Liver (tissue), 6 donors: ENCODE measurements at regions not wholly inside any gene's neighbourhood (a gene's known extent, or its start where the extent isn't known, plus 50 kb on each side); places are given as distances from the start of the nearest gene placed in this dataset.
"Not testable (repeated sequence)": the region's sequence is repeated elsewhere in the genome, so short reads cannot be mapped to it uniquely, and the experiment has no call there.

Experiments
- DNase-seq: peaks from one replicate; pipeline ENCODE4 v3.0.0-alpha.2; 2017; ENCODE audit warnings: low spot score
- H3K27ac ChIP-seq, 2 donors: one replicate each; pipeline ENCODE4 v1.7.0; 2013; ENCODE audit warnings: inconsistent platforms in 2 of 2, low read length in 2 of 2, control low read depth in 1 of 2, low read depth in 1 of 2, mild to moderate bottlenecking in 1 of 2
- H3K27me3 ChIP-seq, 4 donors: one replicate each; pipeline versions ENCODE4 v1.6.1 to v1.7.0; 2013; ENCODE audit warnings: low read length in 3 of 4, inconsistent platforms in 1 of 4, mild to moderate bottlenecking in 1 of 4, moderate library complexity in 1 of 4; ENCODE audit not compliant: control insufficient read depth in 4 of 4, insufficient read depth in 4 of 4
- H3K36me3 ChIP-seq, 4 donors: one replicate each; pipeline versions ENCODE4 v1.6.1 to v1.7.0; 2013; ENCODE audit warnings: low read length in 3 of 4, mild to moderate bottlenecking in 3 of 4, low read depth in 1 of 4, moderate library complexity in 1 of 4; ENCODE audit not compliant: control insufficient read depth in 4 of 4, insufficient read depth in 3 of 4
- H3K4me1 ChIP-seq, 4 donors: one replicate each; pipeline versions ENCODE4 v1.6.1 to v1.7.0; 2013; ENCODE audit warnings: low read length in 3 of 4, mild to moderate bottlenecking in 3 of 4, moderate library complexity in 1 of 4; ENCODE audit not compliant: control insufficient read depth in 4 of 4, insufficient read depth in 4 of 4
- H3K4me3 ChIP-seq, 3 donors: one replicate each; pipeline versions ENCODE4 v1.6.1 to v1.7.0; 2013; ENCODE audit warnings: low read length in 3 of 3, control low read depth in 1 of 3, low read depth in 1 of 3, mild to moderate bottlenecking in 1 of 3
- H3K9ac ChIP-seq, 2 donors: one replicate each; pipeline ENCODE4 v1.7.0; 2013; ENCODE audit warnings: low read length in 2 of 2, mild to moderate bottlenecking in 2 of 2, moderate library complexity in 2 of 2, control low read depth in 1 of 2, low read depth in 1 of 2
- H3K9me3 ChIP-seq, 4 donors: one replicate each; pipeline versions ENCODE4 v1.6.1 to v1.7.0; 2013; ENCODE audit warnings: low read length in 3 of 4; ENCODE audit not compliant: control insufficient read depth in 4 of 4
- whole genome bisulfite sequencing: extraction: QIAGEN DNeasy Blood & Tissue Kit; methylation state at CpG from one replicate; pipeline ENCODE4 v1.1.7; 2013; 5-methylcytosine and 5-hydroxymethylcytosine counted together
- donor health status: healthy.
- donor health status: healthy.
- donor health status: healthy.

DNA sequence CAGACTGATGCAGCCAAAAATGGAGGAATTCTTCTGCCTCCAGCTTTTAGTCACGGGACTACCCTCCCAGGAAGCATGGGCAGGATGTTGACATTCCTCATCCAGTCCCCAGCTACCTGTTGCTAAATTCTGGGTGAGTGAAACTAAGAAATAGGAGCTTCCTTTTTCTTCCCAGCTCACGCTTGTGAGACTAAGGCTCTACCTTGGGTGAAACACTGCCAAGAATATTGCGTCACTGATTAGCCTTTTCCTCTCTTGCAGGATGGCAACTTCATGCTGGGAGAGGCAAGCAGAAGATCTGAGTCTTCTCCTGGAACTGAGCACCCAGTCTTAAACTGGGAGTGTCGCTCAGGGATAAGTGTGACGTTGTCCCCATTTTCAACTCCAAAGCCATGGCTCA, 59.7 kb downstream of the RNU2-63P start:
- not testable (repeated sequence) for H3K36me3 ChIP-seq, H3K4me1 ChIP-seq, DNase-seq, H3K27me3 ChIP-seq, H3K9me3 ChIP-seq, H3K4me3 ChIP-seq, H3K9ac ChIP-seq, H3K27ac ChIP-seq
- WGBS = 38% methylated on average over 2 of the region's 5 CpGs

DNA sequence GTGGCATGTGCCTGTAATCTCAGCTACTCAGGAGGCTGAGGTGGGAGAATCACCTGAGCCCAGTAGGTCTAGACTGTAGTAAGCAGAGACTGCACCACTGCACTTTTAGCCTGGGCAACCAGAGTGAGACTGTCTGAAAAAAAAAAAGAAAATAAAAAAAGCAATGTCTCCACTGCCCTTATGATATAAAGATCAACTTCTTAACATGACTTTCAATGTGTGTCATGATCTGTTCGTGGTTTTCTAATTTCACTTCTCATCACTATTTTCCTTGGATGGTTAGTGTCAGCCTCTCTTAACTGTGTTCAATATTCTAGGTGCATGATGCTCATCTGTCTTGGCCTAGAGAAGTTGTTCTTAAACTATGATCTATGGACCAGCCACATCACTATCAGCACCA, 67.3 kb downstream of the RNU2-63P start:
- H3K36me3 ChIP-seq, H3K4me3 ChIP-seq, H3K27ac ChIP-seq, H3K9me3 ChIP-seq, DNase-seq, H3K4me1 ChIP-seq, H3K9ac ChIP-seq, H3K27me3 ChIP-seq: not testable (repeated sequence)
- no CpG with 5 or more reads among the region's 1 CpG for WGBS

DNA sequence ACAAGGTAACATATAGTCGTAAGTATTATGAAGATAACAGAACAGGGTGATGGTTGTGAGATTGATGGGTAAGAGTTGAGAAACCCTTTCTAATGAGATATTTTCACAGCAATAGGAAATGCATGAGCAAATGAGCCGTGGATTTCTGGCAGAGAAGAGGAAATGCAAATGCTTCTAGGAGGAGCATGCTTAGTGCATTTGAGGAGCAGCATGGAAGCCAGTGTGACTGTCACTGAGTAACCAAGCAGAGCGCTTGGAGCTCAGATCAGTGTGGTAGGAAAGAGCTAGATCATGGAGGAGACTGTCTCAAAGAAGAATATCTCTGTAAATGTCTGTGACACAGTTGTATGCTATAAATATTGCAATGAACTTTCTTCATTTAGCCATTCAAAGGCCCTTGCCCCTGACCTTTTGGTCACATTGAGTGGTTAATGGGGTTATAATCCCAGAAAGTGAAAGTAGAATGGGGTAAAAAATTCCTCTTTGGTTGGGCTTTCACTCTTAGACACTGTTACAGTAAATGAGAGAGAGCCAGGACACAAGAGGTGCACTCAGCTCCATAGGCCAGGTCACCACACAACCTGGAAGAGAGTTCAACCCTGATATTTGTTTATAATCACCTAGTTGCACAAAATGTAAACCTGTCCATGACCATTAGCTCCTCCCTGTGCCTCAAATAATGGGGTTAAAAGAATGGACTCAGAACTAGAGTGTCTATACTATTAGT, 69.5 kb downstream of the RNU2-63P start:
- not testable (repeated sequence) for H3K27ac ChIP-seq, H3K4me3 ChIP-seq, H3K9ac ChIP-seq, H3K4me1 ChIP-seq, H3K27me3 ChIP-seq, H3K9me3 ChIP-seq, DNase-seq, H3K36me3 ChIP-seq
- no CpG with 5 or more reads among the region's 3 CpGs for WGBS

DNA sequence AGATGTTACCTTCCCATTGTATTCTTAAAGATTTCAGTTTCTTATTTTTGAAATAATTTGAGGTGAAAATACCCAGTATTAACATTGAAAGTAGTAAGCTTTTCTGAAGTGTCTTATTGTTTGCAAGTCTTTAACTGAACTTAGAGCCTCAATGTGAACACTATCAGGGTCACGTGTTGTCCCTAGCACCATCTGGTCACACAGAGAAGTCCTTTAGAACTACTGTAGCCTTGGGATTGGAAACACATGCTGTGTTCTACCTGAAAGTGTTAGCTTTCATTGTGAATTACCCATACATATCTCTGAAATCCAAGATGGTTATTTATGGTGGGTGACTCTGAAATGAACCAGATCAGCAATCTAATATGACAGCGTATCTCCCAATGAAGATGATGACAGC, 77.0 kb downstream of the RNU2-63P start:
- 81% methylated on average over 2 of the region's 2 CpGs for WGBS
- H3K9ac ChIP-seq, DNase-seq, H3K27ac ChIP-seq, H3K4me3 ChIP-seq, H3K4me1 ChIP-seq, H3K27me3 ChIP-seq, H3K9me3 ChIP-seq, H3K36me3 ChIP-seq: not testable (repeated sequence)

DNA sequence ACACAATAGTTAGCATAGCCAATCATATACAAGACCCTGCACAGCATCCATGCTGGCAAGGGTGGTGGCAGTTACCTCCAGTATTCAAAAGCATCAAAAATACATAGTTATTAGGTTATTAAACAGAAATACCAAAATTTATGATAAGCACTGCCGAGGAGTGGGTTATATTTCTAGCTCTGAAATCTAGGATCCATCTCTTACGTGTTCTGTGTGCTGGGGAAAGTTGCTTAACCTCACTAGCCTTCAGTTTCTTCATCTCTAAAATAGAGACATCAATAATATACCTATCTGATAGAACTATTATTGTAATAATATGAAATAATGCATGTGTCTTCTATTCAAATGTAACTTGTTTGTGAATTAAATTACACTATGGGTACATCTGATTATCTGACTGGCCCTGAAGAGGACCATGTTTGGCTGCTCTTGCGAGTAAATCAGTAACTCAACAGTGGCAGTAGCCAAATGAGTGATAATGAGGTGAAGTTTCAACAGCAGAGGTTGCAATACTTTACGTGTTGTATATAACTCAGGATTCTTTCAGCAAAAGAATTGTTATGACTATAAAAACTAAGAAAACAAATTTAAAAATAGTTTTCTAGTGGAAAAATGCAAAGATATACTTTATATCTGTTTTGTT, 93.5 kb upstream of the RGPD2 start:
- not testable (repeated sequence) for H3K27me3 ChIP-seq, DNase-seq, H3K4me1 ChIP-seq, H3K36me3 ChIP-seq, H3K9ac ChIP-seq, H3K27ac ChIP-seq, H3K4me3 ChIP-seq, H3K9me3 ChIP-seq
- WGBS = 31% methylated on average over 4 of the region's 4 CpGs

DNA sequence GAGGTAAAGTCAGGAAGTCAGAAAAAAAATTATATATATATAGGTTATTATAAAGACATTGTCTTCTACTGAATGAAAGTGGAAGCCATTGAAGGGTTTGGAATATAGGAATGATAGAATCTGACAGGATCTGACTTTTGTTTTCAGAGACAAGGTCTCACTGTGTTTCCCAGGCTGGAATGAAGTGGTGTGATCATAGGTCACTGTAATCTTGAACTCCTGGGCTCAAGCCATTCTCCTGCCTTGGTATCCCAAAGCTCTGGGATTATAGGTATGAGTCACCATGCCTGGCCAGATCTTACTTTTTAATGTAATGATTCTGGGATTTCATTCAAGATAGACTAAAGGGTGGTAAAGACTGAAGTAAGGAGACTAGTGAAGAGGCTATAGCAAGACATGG, 91.6 kb upstream of the RGPD2 start:
- H3K9ac ChIP-seq, H3K4me1 ChIP-seq, H3K27ac ChIP-seq, H3K9me3 ChIP-seq, H3K27me3 ChIP-seq, H3K36me3 ChIP-seq, H3K4me3 ChIP-seq, DNase-seq: not testable (repeated sequence)

DNA sequence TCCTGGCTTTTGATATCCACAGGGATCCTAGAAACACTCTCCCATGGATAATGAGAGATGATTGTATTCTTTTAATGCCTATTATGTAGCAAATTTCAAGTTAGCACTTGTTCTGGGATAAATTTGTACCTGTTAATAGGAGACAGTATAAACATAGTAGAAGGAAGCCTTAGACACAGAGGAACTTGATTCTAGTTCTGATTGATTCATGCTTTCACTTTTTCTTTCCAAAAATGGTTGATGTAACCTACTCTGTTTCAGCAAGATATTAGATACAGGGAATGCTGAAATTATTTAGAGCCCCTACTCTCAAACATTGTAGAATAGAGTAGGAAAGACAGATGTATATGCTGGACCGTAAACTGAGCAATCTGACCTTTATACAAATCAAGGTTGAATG, 85.3 kb upstream of the RGPD2 start:
- H3K27ac ChIP-seq, H3K27me3 ChIP-seq, H3K4me3 ChIP-seq, H3K9me3 ChIP-seq, DNase-seq, H3K9ac ChIP-seq, H3K36me3 ChIP-seq, H3K4me1 ChIP-seq: not testable (repeated sequence)
- WGBS = 7% methylated on average over 1 of the region's 1 CpG

DNA sequence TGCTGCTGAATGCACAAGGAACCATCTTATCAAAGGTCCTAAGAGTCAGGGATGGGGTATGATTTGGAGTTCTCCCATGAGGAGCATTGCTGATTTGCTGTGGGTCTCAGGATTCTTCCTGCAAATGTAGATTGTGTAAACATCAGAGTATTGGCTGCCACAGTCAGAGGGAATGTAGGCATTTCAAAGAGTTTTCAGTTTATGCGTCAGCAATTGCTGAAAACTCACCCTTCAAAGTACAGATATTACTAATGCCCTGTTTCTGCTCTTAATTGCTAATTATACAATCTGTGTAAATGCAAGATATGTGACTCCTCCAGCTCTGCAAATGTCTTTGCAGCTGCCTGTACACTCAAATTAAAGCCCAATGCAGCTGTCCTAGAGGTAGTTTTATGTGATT, 83.4 kb upstream of the RGPD2 start:
- not testable (repeated sequence) for H3K9ac ChIP-seq, H3K27me3 ChIP-seq, H3K36me3 ChIP-seq, DNase-seq, H3K4me1 ChIP-seq, H3K4me3 ChIP-seq, H3K9me3 ChIP-seq, H3K27ac ChIP-seq
- 25% methylated on average over 1 of the region's 1 CpG for WGBS
